Pancreas (tissue), 10 donors: ENCODE measurements at regions not wholly inside any gene's neighbourhood (a gene's known extent, or its start where the extent isn't known, plus 50 kb on each side); places are given as distances from the start of the nearest gene placed in this dataset.

Source experiments
- ATAC-seq, 4 donors: fragments of 200-7000 bp; cut with Tn5 transposase; one replicate each; pipeline versions ENCODE4 v1.8.0 to v1.9.1; 2020; ENCODE audit warnings: mild to moderate bottlenecking in 4 of 4, moderate library complexity in 4 of 4
- DNase-seq, 6 donors: peaks; one replicate each; pipeline ENCODE4 v3.0.0-alpha.2; 2020
- FAIRE-seq: peaks from 2 replicates; lab custom pipeline; 2012; peaks lifted over from hg19 to GRCh38; lab: Jason Lieb, UNC
- H3K27ac ChIP-seq, 4 donors: fragments of 200-600 bp; sonication (generic); 1 replicate in 3 of 4; 2 replicates in 1 of 4; pipeline versions ENCODE4 v1.5.0 to v1.8.0; 2020
- H3K27me3 ChIP-seq, 4 donors: fragments of 200-600 bp; one replicate each; pipeline ENCODE4 v1.8.0; 2021
- H3K36me3 ChIP-seq, 3 donors: fragments of 200-600 bp; sonication (generic) in 1 of 3; one replicate each; pipeline versions ENCODE4 v1.5.0 to v1.8.0; 2020 to 2021
- H3K4me1 ChIP-seq, 3 donors: fragments of 200-600 bp; one replicate each; pipeline ENCODE4 v1.8.0; 2021
- H3K4me3 ChIP-seq, 4 donors: fragments of 200-600 bp; sonication (generic) in 2 of 4; one replicate each; pipeline versions ENCODE4 v1.5.0 to v1.8.0; 2020 to 2021
- H3K9me3 ChIP-seq, 4 donors: fragments of 200-600 bp; one replicate each; pipeline ENCODE4 v1.8.0; 2021
- WGBS, 2 donors: extraction: QIAGEN DNeasy Blood & Tissue Kit; methylation state at CpG; one replicate each; pipeline ENCODE4 v1.1.7; 2013; 5-methylcytosine and 5-hydroxymethylcytosine counted together
- intact Hi-C, 3 donors: fragments of 100-400 bp; cut with DNase I; formaldehyde crosslinking; loops; one replicate each; pipeline versions ENCODE4 v1.11.1 to v1.14.2; 2022
- TF ChIP-seq, protein P1 (sequence below), 4 donors: fragments of 200-600 bp; sonication (generic) in 3 of 4; IDR thresholded peaks; one replicate each; pipeline versions ENCODE4 v1.5.0 to v1.8.0; 2021; ENCODE audit warnings: antibody characterized with exemption in 4 of 4
- donor health status: healthy with polysubstance abuse.
- donor health status: DM: no; HTN: no; CAD: no; lungs with moderate emphysema.
- donor health status: DM: no; HTN: no; CAD: no.
- donor health status: control.
- donor health status: control.
- donor health status: Bipolar disorder and iron deficiency.
- donor health status: DM: yes; HTN: yes; CAD: no.
- donor health status: DM: no; HTN: no; CAD: no.
- donor health status: DM: no; HTN: no; CAD: no.
- donor health status: DM: yes; HTN: yes; CAD: no.

DNA sequence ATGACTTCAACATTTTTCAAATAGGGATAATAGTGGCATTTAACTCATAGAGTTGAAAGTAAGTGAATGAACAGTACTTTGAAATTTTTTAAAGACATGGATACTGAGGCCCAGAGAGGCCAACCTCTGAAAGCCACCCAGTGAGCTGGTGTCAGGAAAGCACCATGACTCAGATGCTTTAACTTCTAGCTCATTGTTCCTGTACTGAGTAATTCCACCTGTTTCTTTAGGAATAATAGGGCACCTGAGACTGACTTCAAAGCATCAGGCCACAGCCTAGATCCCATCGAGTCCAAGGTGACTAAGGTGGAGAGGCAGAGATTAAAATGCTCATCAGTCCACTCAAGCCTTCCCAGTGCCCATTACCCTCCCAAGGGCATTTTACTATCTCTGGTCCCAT lies 491.8 kb upstream of the TENM4 start:
- Histone ChIP-seq H3K36me3 (no peaks in the 10 kb centered on the region), H3K27me3 (no peaks in the 10 kb centered on the region), H3K27ac (no peak overlapping the region), H3K4me3 (no peak overlapping the region), H3K4me1 (no peaks in the 10 kb centered on the region), H3K9me3 (no peaks in the 10 kb centered on the region)
- ATAC-seq (no peak), FAIRE-seq (no peak), DNase-seq (no peak)
- intact Hi-C loops = no loop called here
- TF ChIP-seq, protein P1, sequence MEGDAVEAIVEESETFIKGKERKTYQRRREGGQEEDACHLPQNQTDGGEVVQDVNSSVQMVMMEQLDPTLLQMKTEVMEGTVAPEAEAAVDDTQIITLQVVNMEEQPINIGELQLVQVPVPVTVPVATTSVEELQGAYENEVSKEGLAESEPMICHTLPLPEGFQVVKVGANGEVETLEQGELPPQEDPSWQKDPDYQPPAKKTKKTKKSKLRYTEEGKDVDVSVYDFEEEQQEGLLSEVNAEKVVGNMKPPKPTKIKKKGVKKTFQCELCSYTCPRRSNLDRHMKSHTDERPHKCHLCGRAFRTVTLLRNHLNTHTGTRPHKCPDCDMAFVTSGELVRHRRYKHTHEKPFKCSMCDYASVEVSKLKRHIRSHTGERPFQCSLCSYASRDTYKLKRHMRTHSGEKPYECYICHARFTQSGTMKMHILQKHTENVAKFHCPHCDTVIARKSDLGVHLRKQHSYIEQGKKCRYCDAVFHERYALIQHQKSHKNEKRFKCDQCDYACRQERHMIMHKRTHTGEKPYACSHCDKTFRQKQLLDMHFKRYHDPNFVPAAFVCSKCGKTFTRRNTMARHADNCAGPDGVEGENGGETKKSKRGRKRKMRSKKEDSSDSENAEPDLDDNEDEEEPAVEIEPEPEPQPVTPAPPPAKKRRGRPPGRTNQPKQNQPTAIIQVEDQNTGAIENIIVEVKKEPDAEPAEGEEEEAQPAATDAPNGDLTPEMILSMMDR (IDR thresholded peaks at IDR 0.05) = no peak
- WGBS, 2 donors = 46 to 79% methylated on average over 1 of the region's 1 CpG

DNA sequence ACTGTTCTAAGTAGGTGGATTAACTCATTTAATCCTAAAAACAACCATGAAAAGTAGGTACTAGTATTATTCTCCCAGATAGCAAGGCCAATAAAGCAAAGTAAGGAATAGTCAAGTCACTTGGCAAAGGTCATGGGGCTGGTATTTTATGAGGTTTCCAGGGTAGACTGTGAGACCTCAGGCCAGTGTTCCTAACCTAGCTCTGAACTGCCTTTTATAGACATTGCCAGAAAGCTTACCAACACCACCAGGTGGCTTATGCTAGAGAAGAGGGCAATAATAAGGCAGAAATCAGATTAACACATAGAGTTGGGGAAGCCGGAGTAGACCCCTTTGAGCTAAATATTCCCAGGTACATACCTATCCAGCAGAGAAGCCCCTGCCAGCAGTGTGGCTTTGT lies 490.9 kb upstream of the TENM4 start:
- H3K4me1 ChIP-seq = no peaks in the 10 kb centered on the region
- intact Hi-C loops = no loop called here
- no peak overlapping the region for H3K27ac ChIP-seq
- ATAC-seq = no peak
- H3K36me3 ChIP-seq = no peaks in the 10 kb centered on the region
- DNase-seq = no peak
- FAIRE-seq = no peak
- no peaks in the 10 kb centered on the region for H3K27me3 ChIP-seq
- no peak overlapping the region for H3K4me3 ChIP-seq
- no peaks in the 10 kb centered on the region for H3K9me3 ChIP-seq
- 82 to 92% methylated on average over 1 of the region's 1 CpG for WGBS, 2 donors
- TF ChIP-seq, protein P1 (IDR thresholded peaks at IDR 0.05) = no peak

DNA sequence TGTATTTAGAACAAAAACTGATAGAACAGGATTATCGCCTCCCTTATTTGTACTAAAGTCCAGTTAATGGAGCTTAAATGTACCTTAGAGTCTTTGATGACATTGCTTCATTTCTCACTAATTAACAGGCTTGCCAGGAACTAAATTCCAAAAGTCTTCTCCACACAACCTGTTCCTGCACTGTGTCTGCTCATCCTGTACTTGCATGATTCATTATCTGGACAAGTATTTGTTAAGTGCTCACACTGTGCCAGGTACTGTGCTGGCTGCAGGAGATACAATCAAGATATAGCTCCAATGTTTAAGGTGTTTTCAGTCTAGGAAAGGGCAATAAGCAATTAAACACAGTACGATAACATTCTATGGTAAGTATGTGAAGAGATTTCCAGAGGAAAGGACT lies 485.9 kb upstream of the TENM4 start:
- intact Hi-C loops = no loop called here
- H3K27me3 ChIP-seq = no peaks in the 10 kb centered on the region
- FAIRE-seq = no peak
- TF ChIP-seq, protein P1 (IDR thresholded peaks at IDR 0.05) = no peak
- no peak overlapping the region for H3K27ac ChIP-seq
- no peaks in the 10 kb centered on the region for H3K4me1 ChIP-seq
- 88 to 91% methylated on average over 2 of the region's 2 CpGs for WGBS, 2 donors
- H3K9me3 ChIP-seq = no peaks in the 10 kb centered on the region
- no peaks in the 10 kb centered on the region for H3K36me3 ChIP-seq
- H3K4me3 ChIP-seq = no peak overlapping the region
- no peak for ATAC-seq
- no peak for DNase-seq

DNA sequence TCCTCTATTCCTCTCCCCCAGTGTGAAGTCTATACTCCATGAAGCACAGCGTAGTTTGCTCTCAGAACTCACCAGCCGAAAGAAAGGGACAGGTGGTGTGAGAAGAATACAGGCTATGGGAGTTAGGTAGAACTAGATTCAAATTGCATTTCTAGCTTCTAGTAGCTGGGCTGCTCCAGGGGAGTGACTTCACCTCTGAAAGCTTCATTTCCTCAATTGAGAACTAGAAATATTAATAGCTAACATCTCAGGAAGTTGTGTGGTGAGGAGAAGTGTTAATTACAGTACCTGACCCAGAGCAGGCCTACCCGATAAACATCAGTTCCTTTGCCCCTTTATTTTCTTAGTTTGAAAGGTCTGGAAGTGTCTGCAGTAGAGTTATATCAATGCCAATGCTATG lies 484.7 kb upstream of the TENM4 start:
- intact Hi-C loops = no loop called here
- Histone ChIP-seq H3K4me1 (no peaks in the 10 kb centered on the region), H3K27me3 (no peaks in the 10 kb centered on the region), H3K4me3 (no peak overlapping the region), H3K36me3 (no peaks in the 10 kb centered on the region), H3K27ac (no peak overlapping the region), H3K9me3 (no peaks in the 10 kb centered on the region)
- TF ChIP-seq, protein P1 (IDR thresholded peaks at IDR 0.05) = no peak
- 82 to 89% methylated on average over 3 of the region's 3 CpGs for WGBS, 2 donors
- DNase-seq (no peak), ATAC-seq (no peak), FAIRE-seq (no peak)

DNA sequence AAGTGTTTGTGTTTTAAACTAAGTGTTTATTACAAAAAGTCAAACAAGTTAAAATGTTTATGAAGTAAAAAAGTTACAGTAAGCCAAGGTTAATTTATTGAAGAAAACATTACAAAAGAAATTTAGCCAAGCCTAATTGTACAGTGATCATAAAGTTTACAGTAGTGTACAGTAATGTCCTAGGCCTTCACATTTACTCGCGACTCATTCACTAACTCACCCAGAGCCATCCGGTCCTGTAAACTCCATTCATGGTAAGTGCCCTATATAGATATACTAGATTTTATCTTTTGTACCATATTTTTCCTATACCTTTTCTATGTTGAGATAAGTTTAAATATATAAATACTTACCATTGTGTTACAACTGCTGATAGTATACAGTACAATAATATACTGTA lies 481.8 kb upstream of the TENM4 start:
- no peaks in the 10 kb centered on the region for H3K27me3 ChIP-seq

More for the DNA sequence above, 481.8 kb upstream of the TENM4 start:
- 88 to 93% methylated on average over 3 of the region's 3 CpGs for WGBS, 2 donors
- ATAC-seq (no peak), DNase-seq (no peak), FAIRE-seq (no peak)
- no peak overlapping the region for H3K4me3 ChIP-seq
- no peaks in the 10 kb centered on the region for H3K36me3 ChIP-seq
- no peak overlapping the region for H3K27ac ChIP-seq
- TF ChIP-seq, protein P1 (IDR thresholded peaks at IDR 0.05) = no peak
- no peaks in the 10 kb centered on the region for H3K9me3 ChIP-seq
- intact Hi-C loops = no loop called here
- H3K4me1 ChIP-seq = no peaks in the 10 kb centered on the region
